ENCODE measurements at regions not wholly inside any gene's neighbourhood (a gene's known extent, or its start where the extent isn't known, plus 50 kb on each side); places are given as distances from the start of the nearest gene placed in this dataset.

- Mint-ChIP-seq H3K4me3 (no peak overlapping the region), H3K36me3 (no peaks in the 10 kb centered on the region), H3K4me1 (no peaks in the 10 kb centered on the region), H3K9me3 (no peaks in the 10 kb centered on the region), H3K27ac (no peak overlapping the region), H3K27me3 (peaks cover 12% of the 10 kb centered on the region)
- ATAC-seq, result no peak
Observed at GRCh38 chr2:128377071-128377910, 58.6 kb upstream of the HS6ST1 start.

GRCh38 chr2:128378231-128379020, 59.8 kb upstream of the HS6ST1 start:
- Mint-ChIP-seq H3K27me3 (peaks cover 9% of the 10 kb centered on the region), H3K36me3 (no peaks in the 10 kb centered on the region), H3K27ac (no peak overlapping the region), H3K4me1 (no peaks in the 10 kb centered on the region), H3K9me3 (no peaks in the 10 kb centered on the region), H3K4me3 (no peak overlapping the region)
- no peak for ATAC-seq

- Mint-ChIP-seq H3K4me3 (no peak overlapping the region), H3K36me3 (no peaks in the 10 kb centered on the region), H3K9me3 (no peaks in the 10 kb centered on the region), H3K27ac (no peak overlapping the region), H3K4me1 (no peaks in the 10 kb centered on the region), H3K27me3 (no peaks in the 10 kb centered on the region)
- no peak for ATAC-seq
Observed at GRCh38 chr2:128379021-128380015, 60.6 kb upstream of the HS6ST1 start.

- Mint-ChIP-seq H3K9me3 (no peaks in the 10 kb centered on the region), H3K36me3 (no peaks in the 10 kb centered on the region), H3K4me1 (no peaks in the 10 kb centered on the region), H3K4me3 (no peak overlapping the region), H3K27me3 (peaks cover 1% of the 10 kb centered on the region), H3K27ac (no peak overlapping the region)
- no peak for ATAC-seq
Observed at GRCh38 chr2:128380061-128380889, 61.6 kb upstream of the HS6ST1 start.

DNA sequence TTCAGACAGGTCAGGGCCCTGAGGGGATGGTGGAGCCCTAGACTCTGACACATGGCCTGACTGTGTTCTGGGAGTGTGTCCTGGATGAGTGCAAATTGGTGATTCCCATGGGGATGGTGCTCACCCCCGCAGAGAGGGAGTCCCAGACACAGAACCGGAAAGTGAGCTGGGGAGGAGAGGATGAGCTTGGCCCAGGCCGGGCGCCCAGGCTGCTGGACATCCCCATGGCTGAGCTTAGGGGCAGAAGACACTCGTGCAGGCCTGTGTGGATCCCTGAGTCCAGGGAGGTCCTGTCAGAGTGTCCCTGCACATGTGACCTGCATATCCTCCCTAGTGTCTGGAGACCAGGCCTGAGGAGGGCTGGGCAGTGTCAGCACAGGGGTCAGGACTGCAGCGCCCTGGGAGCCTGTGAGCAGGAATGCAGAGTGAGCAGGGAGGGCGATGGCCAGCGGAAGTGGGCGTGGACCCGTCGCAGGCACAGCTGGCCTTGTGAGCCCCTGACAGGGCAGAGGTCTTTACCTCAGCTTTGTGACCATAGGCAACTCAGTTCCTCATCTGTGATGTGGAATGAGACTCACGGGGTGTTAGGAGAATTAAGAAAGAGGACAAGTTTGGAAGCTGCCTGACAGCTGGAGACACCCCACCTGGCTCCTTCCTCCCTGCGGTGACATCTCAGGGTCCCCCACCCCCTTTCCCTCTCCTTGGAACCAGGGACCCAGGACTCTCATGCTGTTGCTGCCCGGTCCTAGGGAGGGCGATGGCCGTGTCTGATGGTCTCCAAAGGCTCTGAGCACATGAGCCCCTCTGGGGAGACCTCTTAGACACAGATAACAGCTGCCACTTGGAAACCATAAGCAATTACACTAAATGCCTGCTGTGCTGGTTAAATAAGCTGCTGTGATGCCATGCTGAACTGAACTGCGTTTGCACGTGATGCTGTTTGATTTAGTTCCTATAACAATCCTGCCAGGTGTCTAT, 62.6 kb upstream of the HS6ST1 start:
- H3K4me1 Mint-ChIP-seq, result no peaks in the 10 kb centered on the region
- H3K36me3 Mint-ChIP-seq, result no peaks in the 10 kb centered on the region
- H3K27ac Mint-ChIP-seq, result no peak overlapping the region
- ATAC-seq, result no peak
- H3K4me3 Mint-ChIP-seq, result no peak overlapping the region
- H3K9me3 Mint-ChIP-seq, result no peaks in the 10 kb centered on the region
- H3K27me3 Mint-ChIP-seq, result peaks cover 11% of the 10 kb centered on the region

DNA sequence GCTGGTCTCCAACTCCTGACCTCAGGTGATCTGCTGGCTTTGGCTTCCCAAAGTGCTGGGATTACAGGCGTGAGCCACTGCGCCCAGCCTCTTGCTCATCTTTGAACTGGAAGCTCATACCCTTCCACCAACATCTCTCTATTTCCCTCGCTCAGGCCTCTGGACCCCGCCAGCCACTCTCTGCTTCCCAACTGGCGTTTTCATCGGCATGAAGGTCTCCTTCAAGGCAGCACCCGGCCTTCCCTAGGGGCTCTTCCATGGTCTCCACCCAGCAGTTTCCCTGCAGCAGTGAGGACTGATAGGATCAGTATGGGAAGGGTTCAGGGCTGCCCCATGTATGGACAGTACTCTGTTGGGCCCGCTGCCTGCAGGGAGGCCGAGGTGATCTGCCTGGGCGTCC, 65.8 kb upstream of the HS6ST1 start:
- Mint-ChIP-seq H3K36me3 (no peaks in the 10 kb centered on the region), H3K4me1 (no peaks in the 10 kb centered on the region), H3K27me3 (peaks cover 13% of the 10 kb centered on the region), H3K4me3 (no peak overlapping the region), H3K27ac (no peak overlapping the region), H3K9me3 (no peaks in the 10 kb centered on the region)
- ATAC-seq, result no peak

DNA sequence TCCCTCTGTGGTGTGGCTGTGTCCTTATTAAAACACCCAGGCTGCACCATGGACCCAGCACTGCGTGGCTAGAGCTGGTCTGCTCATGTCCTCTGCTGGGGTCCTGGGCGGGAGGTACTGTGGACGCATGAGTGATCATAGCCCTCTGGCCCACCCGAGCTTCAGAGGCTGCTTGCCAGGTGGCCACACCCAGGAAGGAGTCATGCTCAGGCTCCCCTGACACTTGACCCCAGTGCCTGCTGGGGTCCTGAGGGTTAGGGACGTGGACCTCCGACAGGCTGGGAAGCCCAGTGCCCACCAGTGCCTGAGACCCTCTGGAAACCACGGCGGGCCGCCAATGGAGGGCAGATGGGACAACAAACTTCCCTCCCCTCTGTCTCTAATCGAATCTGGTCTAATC, 66.3 kb upstream of the HS6ST1 start:
- no peaks in the 10 kb centered on the region for H3K9me3 Mint-ChIP-seq
- H3K4me3 Mint-ChIP-seq, result no peak overlapping the region
- no peaks in the 10 kb centered on the region for H3K36me3 Mint-ChIP-seq
- no peak overlapping the region for H3K27ac Mint-ChIP-seq
- H3K4me1 Mint-ChIP-seq, result no peaks in the 10 kb centered on the region
- ATAC-seq, result no peak
- H3K27me3 Mint-ChIP-seq, result peaks cover 13% of the 10 kb centered on the region

GRCh38 chr2:128385365-128385764, 66.7 kb upstream of the HS6ST1 start:
- ATAC-seq, result no peak
- no peaks in the 10 kb centered on the region for H3K9me3 Mint-ChIP-seq
- H3K4me1 Mint-ChIP-seq, result no peaks in the 10 kb centered on the region
- H3K27ac Mint-ChIP-seq, result no peak overlapping the region
- no peak overlapping the region for H3K4me3 Mint-ChIP-seq
- peaks cover 13% of the 10 kb centered on the region for H3K27me3 Mint-ChIP-seq
- H3K36me3 Mint-ChIP-seq, result no peaks in the 10 kb centered on the region

- Mint-ChIP-seq H3K4me3 (no peak overlapping the region), H3K4me1 (no peaks in the 10 kb centered on the region), H3K27me3 (peaks cover 13% of the 10 kb centered on the region), H3K9me3 (no peaks in the 10 kb centered on the region), H3K36me3 (no peaks in the 10 kb centered on the region), H3K27ac (no peak overlapping the region)
- no peak for ATAC-seq
Observed at GRCh38 chr2:128386066-128386465, 67.4 kb upstream of the HS6ST1 start.

GRCh38 chr2:128388499-128388941, 69.9 kb upstream of the HS6ST1 start:
- ATAC-seq, result no peak
- Mint-ChIP-seq H3K27ac (no peak overlapping the region), H3K4me3 (no peak overlapping the region), H3K36me3 (no peaks in the 10 kb centered on the region), H3K27me3 (peaks cover 13% of the 10 kb centered on the region), H3K4me1 (no peaks in the 10 kb centered on the region), H3K9me3 (no peaks in the 10 kb centered on the region)

DNA sequence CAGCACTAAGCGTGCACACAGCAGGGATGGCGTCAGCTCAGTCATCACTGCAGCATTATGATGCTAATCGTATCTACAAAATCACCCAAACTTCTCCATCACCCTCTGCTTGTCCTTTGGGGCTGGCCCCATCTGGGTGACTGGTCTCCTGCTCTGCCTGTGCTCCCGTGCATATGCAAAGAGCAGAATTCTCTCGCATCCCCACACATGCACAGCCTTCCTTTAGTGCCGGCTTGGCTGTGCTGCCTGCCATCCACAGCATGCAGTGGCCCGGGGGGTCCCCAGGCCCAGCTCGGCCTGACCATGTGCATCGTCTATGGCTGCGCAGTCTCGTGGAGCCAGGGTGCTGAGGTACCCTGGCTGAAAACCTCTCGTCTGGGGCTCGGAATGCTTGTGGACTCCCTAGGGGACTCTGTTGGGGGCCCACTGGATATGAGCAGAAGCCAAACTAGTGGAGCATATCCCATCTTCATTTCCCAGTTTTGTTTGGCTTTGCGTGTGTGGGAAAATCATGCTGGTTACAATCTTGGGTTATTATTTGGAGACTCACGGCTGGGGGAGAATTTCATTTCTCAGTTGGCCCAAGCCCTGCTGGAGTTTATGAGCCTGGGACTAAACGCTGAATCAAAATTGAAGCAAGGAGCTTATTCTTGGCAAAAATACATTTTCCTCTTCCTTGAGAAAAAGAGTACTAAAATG, 70.9 kb upstream of the HS6ST1 start:
- H3K27ac Mint-ChIP-seq, result no peak overlapping the region
- H3K9me3 Mint-ChIP-seq, result no peaks in the 10 kb centered on the region
- H3K27me3 Mint-ChIP-seq, result peaks cover 13% of the 10 kb centered on the region
- H3K4me3 Mint-ChIP-seq, result no peak overlapping the region
- ATAC-seq, result no peak
- H3K4me1 Mint-ChIP-seq, result no peaks in the 10 kb centered on the region
- H3K36me3 Mint-ChIP-seq, result no peaks in the 10 kb centered on the region

- no peaks in the 10 kb centered on the region for H3K4me1 Mint-ChIP-seq
- no peak overlapping the region for H3K4me3 Mint-ChIP-seq
Observed at GRCh38 chr2:128390256-128390990, 71.8 kb upstream of the HS6ST1 start.

More at GRCh38 chr2:128390256-128390990, 71.8 kb upstream of the HS6ST1 start:
- Mint-ChIP-seq H3K27ac (no peak overlapping the region), H3K27me3 (peaks cover 11% of the 10 kb centered on the region), H3K36me3 (no peaks in the 10 kb centered on the region), H3K9me3 (no peaks in the 10 kb centered on the region)
- no peak for ATAC-seq

Data from stimulated activated memory B cell treated with anti-CD40 and anti-IgM and Interleukin-4, amounts not matched to agents 10 μg/mL and 1 μg/mL and 100 μg/mL, for 72 hours (primary cell).